ENCODE measurements at regions not wholly inside any gene's neighbourhood (a gene's known extent, or its start where the extent isn't known, plus 50 kb on each side); places are given as distances from the start of the nearest gene placed in this dataset.
A peak's percentile ranks its signal among the peaks of the same experiment; 100 is the strongest.

- no peak overlapping the region for H4K8ac ChIP-seq (replicated peaks; ENCODE audit: insufficient read length, low read depth, low read length)
- no peak overlapping the region for H2AFZ ChIP-seq (ENCODE audit: low read length)
- no peaks in the 10 kb centered on the region for H3K79me1 ChIP-seq (ENCODE audit: insufficient read depth, low read depth, low read length, poor library complexity, severe bottlenecking)
- Mint-ChIP-seq H3K27ac (peak overlapping the region in 1 of 3 experiments; percentile 58; a peak in 1 of 7 replicates), H3K4me1 (peaks cover 3 to 12% of the 10 kb centered on the region in 2 experiments; a peak in 3 of 4 replicates), H3K27me3 (ENCODE audit: low read depth) (peaks cover 18% of the 10 kb centered on the region), H3K36me3 (ENCODE audit: insufficient read depth in 1 of 3, low read depth in 3 of 3) (no peaks in the 10 kb centered on the region), H3K4me3 (no peak overlapping the region), H3K9me3 (no peaks in the 10 kb centered on the region)
- no CpG with 5 or more reads among the region's 2 CpGs for WGBS (ENCODE audit: extremely low coverage, insufficient read length, low lambda C conversion rate)
- no peak overlapping the region for H2BK12ac ChIP-seq (ENCODE audit: insufficient read length, low read depth, low read length)
- H2BK20ac ChIP-seq (ENCODE audit: low read depth, low read length, poor library complexity, severe bottlenecking) = no peak overlapping the region
- H3K27me3 ChIP-seq (ENCODE audit: insufficient read depth, low read length) = no peaks in the 10 kb centered on the region
- H4K20me1 ChIP-seq (ENCODE audit: control insufficient read depth, insufficient read depth, insufficient read length) = no peaks in the 10 kb centered on the region
- no peaks in the 10 kb centered on the region for H3K23me2 ChIP-seq (ENCODE audit: insufficient read length, low read depth, low read length, poor library complexity, severe bottlenecking)
- no peak overlapping the region for H3K4me2 ChIP-seq (ENCODE audit: insufficient read depth, insufficient read length, low read length)
- no peak overlapping the region for H3K18ac ChIP-seq (ENCODE audit: insufficient read length, low read depth, low read length)
- H3K14ac ChIP-seq (ENCODE audit: insufficient read depth, low read length) = no peak overlapping the region
- no peak overlapping the region for H2BK15ac ChIP-seq (ENCODE audit: low read depth, low read length)
- no peak overlapping the region for H4K5ac ChIP-seq (ENCODE audit: insufficient read length, low read depth, low read length)
- TF ChIP-seq CTCF (conservative IDR thresholded peaks at IDR 0.05) = no peak
- H3K27ac ChIP-seq (ENCODE audit: insufficient read length, low read depth, low read length) = no peak overlapping the region
- no peaks in the 10 kb centered on the region for H3K4me1 ChIP-seq (ENCODE audit: insufficient read depth, low read length)
- H2BK5ac ChIP-seq (ENCODE audit: insufficient read length, low read length) = no peak overlapping the region
- H3K56ac ChIP-seq (ENCODE audit: insufficient read length, low read depth, low read length) = no peak overlapping the region
- no peak overlapping the region for H2AK5ac ChIP-seq (ENCODE audit: insufficient read length, low read length)
- no peak overlapping the region for H3T11ph ChIP-seq (ENCODE audit: low read length)
- H3K9me3 ChIP-seq (ENCODE audit: control insufficient read depth, low read depth, low read length) = no peaks in the 10 kb centered on the region
- H3K9ac ChIP-seq (ENCODE audit: extremely low read depth, insufficient read length, low read length) = no peak overlapping the region
- no peaks in the 10 kb centered on the region for H3K79me2 ChIP-seq (ENCODE audit: insufficient read depth, low read length)
- H2BK120ac ChIP-seq (ENCODE audit: low read depth, low read length, poor library complexity, severe bottlenecking) = no peak overlapping the region
- no peak overlapping the region for H3K23ac ChIP-seq (ENCODE audit: insufficient read length, low read depth, low read length)
- H4K91ac ChIP-seq (ENCODE audit: insufficient read length, low read depth, low read length) = no peak overlapping the region
- H3K4ac ChIP-seq (ENCODE audit: low read depth, low read length) = no peak overlapping the region
- DNase-seq = peak; percentile 47
Measured at GRCh38 chr12:114123108-114123507, 157.0 kb upstream of the RBM19 start.
